ENCODE measurements at regions not wholly inside any gene's neighbourhood (a gene's known extent, or its start where the extent isn't known, plus 50 kb on each side); places are given as distances from the start of the nearest gene placed in this dataset.

GRCh38 chr6:144405163-144405562, 120.0 kb downstream of the UTRN start:
- Mint-ChIP-seq H3K27ac (no peak overlapping the region), H3K27me3 (no peaks in the 10 kb centered on the region), H3K4me1 (peaks cover 34% of the 10 kb centered on the region), H3K9me3 (ENCODE audit: insufficient read depth) (no peaks in the 10 kb centered on the region), H3K4me3 (no peak overlapping the region)
- CTCF ChIA-PET, result no interaction called here
- Histone ChIP-seq H3K27me3 (replicated peaks in 1 of 4; ENCODE audit: control extremely low read depth in 1 of 4, control insufficient read depth in 3 of 4, insufficient read depth in 4 of 4, low read length in 3 of 4) (no peaks in the 10 kb centered on the region), H3K79me2 (ENCODE audit: control insufficient read depth, insufficient read depth, low read length) (peaks cover 99% of the 10 kb centered on the region), H3K36me3 (replicated peaks in 1 of 2; ENCODE audit: control extremely low read depth in 1 of 2, control insufficient read depth in 1 of 2, extremely low read depth in 1 of 2, insufficient read depth in 2 of 2, low read length in 1 of 2) (peaks cover 4 to 23% of the 10 kb centered on the region in 2 experiments), H3K4me1 (ENCODE audit: control insufficient read depth in 2 of 2, insufficient read depth in 2 of 2, low read length in 2 of 2) (no peaks in the 10 kb centered on the region), H3K4me3 (ENCODE audit: control extremely low read depth in 1 of 5, extremely low read depth in 1 of 5, insufficient read depth in 1 of 5, low read depth in 2 of 5, low read length in 4 of 5) (no peak overlapping the region), H4K20me1 (ENCODE audit: control insufficient read depth, insufficient read depth, low read length, poor library complexity, severe bottlenecking) (peaks cover 97% of the 10 kb centered on the region), H3K9ac (ENCODE audit: low read length) (no peak overlapping the region), H3K9me3 (ENCODE audit: control extremely low read depth in 1 of 3, control insufficient read depth in 2 of 3, insufficient read depth in 1 of 3, low read length in 2 of 3) (no peaks in the 10 kb centered on the region), H3K27ac (ENCODE audit: low read length in 2 of 2) (no peak overlapping the region), H3K4me2 (replicated peaks; ENCODE audit: low read depth, low read length, poor library complexity, severe bottlenecking) (no peak overlapping the region), H2AFZ (ENCODE audit: insufficient read depth, low read depth, low read length, poor library complexity, severe bottlenecking) (no peak overlapping the region)
- DNase-seq (no peak), ATAC-seq (ENCODE audit: low read depth) (no peak)
- intact Hi-C loops (cut with micrococcal nuclease), result no loop called here
- no peak for TF ChIP-seq CTCF (IDR thresholded peaks at IDR 0.05)
- TF ChIP-seq EZH2 (IDR thresholded peaks at IDR 0.05; ENCODE audit: borderline replicate concordance, insufficient read depth, low read depth, low read length, poor library complexity, severe bottlenecking), result no peak
- WGBS (ENCODE audit: insufficient coverage), result no CpG with 5 or more reads among the region's 5 CpGs
- POLR2A ChIA-PET, result no interaction called here

- intact Hi-C loops (cut with micrococcal nuclease), result no loop called here
- ChIA-PET POLR2A (no interaction called here), CTCF (no interaction called here)
- no peak overlapping the region for H3K4me3 ChIP-seq (ENCODE audit: control extremely low read depth in 1 of 5, extremely low read depth in 1 of 5, insufficient read depth in 1 of 5, low read depth in 2 of 5, low read length in 4 of 5)
- H3K4me1 ChIP-seq (ENCODE audit: control insufficient read depth in 2 of 2, insufficient read depth in 2 of 2, low read length in 2 of 2), result peaks cover 3 to 10% of the 10 kb centered on the region in 2 donors
- no peak for ATAC-seq (ENCODE audit: low read depth)
- no peak overlapping the region for H3K4me3 Mint-ChIP-seq
- no peak overlapping the region for H2AFZ ChIP-seq (ENCODE audit: insufficient read depth, low read depth, low read length, poor library complexity, severe bottlenecking)
- H3K9ac ChIP-seq (ENCODE audit: low read length), result no peak overlapping the region
- H3K9me3 ChIP-seq (ENCODE audit: control extremely low read depth in 1 of 3, control insufficient read depth in 2 of 3, insufficient read depth in 1 of 3, low read length in 2 of 3), result no peaks in the 10 kb centered on the region
- no peak overlapping the region for H3K27ac ChIP-seq (ENCODE audit: low read length in 2 of 2)
- no peaks in the 10 kb centered on the region for H3K27me3 Mint-ChIP-seq
- TF ChIP-seq CTCF (IDR thresholded peaks at IDR 0.05) (no peak), EZH2 (IDR thresholded peaks at IDR 0.05; ENCODE audit: borderline replicate concordance, insufficient read depth, low read depth, low read length, poor library complexity, severe bottlenecking) (no peak)
- no peaks in the 10 kb centered on the region for H3K27me3 ChIP-seq (replicated peaks in 1 of 4; ENCODE audit: control extremely low read depth in 1 of 4, control insufficient read depth in 3 of 4, insufficient read depth in 4 of 4, low read length in 3 of 4)
- H4K20me1 ChIP-seq (ENCODE audit: control insufficient read depth, insufficient read depth, low read length, poor library complexity, severe bottlenecking), result peaks cover 97% of the 10 kb centered on the region
- peaks cover 4 to 20% of the 10 kb centered on the region in 2 experiments for H3K36me3 ChIP-seq (replicated peaks in 1 of 2; ENCODE audit: control extremely low read depth in 1 of 2, control insufficient read depth in 1 of 2, extremely low read depth in 1 of 2, insufficient read depth in 2 of 2, low read length in 1 of 2)
- H3K27ac Mint-ChIP-seq, result no peak overlapping the region
- no peak overlapping the region for H3K4me2 ChIP-seq (replicated peaks; ENCODE audit: low read depth, low read length, poor library complexity, severe bottlenecking)
- H3K79me2 ChIP-seq (ENCODE audit: control insufficient read depth, insufficient read depth, low read length), result peaks cover 100% of the 10 kb centered on the region
- no peaks in the 10 kb centered on the region for H3K9me3 Mint-ChIP-seq (ENCODE audit: insufficient read depth)
- no peak for DNase-seq
- 100% methylated on average over 3 of the region's 3 CpGs for WGBS (ENCODE audit: insufficient coverage)
- peaks cover 44% of the 10 kb centered on the region for H3K4me1 Mint-ChIP-seq
Measured at GRCh38 chr6:144406796-144407195, 121.7 kb downstream of the UTRN start.
